Glomerular endothelial cell (primary cell): ENCODE measurements at regions not wholly inside any gene's neighbourhood (a gene's known extent, or its start where the extent isn't known, plus 50 kb on each side); places are given as distances from the start of the nearest gene placed in this dataset.
"Not testable (repeated sequence)": the region's sequence is repeated elsewhere in the genome, so short reads cannot be mapped to it uniquely, and the experiment has no call there.

Source experiments
- DNase-seq: peaks from one replicate; pipeline ENCODE4 v3.0.0-alpha.2; 2011; ENCODE audit warnings: low read depth, low spot score; ENCODE audit errors: extremely low read depth

DNA sequence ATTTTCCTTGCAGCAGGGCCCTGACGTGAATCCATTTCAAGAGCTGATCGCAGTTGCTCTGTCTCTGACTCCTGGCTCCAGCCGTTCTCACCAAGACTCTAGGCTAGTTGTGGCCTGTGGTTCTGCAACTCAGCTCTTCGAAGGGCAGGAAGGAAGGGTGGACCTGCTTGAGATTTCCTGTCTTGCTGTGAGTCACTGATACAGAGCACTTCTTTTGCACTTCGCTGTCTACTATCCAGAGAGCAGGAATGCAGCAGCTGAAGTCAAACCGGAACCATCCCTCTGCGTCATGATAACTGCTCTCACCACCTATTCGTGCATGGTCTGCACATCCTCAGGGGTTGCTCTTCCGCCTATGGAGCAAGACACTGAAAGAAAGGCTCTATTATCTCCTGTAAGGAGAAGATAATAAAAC is 59.7 kb downstream of the RAP2B start:
- peak; percentile 87 for DNase-seq

DNA sequence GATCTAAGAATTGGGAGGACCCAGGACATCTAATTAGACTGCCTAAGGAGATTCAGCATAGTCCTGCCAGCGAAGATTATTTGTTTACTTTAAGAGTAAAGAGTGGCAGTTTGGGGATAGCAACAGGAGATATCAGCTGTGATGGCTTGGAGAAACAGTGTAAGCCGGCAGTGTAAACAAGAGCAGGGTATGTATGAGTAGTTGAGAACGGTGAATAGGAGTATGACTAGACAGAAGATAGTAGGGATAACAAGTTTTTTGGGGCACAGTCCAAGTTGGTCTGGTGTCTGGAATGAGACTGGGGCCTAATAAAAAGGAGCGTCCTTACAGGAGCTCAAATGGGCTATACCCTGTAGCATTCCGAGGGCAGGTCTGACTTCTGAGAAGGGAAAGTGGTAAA is 64.9 kb downstream of the RAP2B start:
- DNase-seq, result not testable (repeated sequence)

DNA sequence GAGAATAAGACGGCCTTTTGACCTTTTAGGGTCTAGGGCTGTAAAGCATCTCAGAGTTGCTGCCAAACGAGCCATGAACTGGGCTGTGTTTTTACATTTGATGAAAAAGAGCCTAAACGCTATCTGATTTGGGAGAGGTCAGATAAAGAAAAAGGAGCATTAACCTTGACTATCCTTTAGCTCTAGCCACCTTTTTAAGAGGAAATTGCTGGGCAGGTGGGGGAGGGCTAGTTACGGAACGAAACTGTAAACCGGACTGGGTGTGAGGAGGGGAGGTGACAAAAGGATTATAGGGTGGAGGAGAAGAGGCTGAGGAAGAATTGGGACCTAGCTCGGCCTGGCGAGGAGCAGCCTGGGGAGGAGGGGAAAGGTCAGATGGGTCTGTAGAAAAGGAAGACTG is 68.4 kb downstream of the RAP2B start:
- not testable (repeated sequence) for DNase-seq

DNA sequence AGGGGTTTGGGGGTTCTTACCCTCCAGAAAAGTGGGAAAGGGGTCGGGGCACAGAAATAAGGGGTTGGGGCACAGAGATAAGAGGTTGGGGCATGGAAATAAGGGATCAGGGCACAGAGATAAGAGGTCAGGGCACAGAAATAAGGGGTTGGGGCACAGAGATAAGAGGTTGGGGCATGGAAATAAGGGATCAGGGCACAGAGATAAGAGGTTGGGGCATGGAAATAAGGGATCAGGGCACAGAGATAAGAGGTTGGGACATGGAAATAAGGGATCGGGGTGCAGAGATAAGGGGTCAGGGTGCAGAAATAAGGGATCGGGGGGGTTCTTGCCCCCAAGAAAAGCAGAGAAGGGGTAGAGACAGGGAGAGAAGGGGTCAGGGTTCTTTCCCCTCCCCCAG is 69.2 kb downstream of the RAP2B start:
- not testable (repeated sequence) for DNase-seq

DNA sequence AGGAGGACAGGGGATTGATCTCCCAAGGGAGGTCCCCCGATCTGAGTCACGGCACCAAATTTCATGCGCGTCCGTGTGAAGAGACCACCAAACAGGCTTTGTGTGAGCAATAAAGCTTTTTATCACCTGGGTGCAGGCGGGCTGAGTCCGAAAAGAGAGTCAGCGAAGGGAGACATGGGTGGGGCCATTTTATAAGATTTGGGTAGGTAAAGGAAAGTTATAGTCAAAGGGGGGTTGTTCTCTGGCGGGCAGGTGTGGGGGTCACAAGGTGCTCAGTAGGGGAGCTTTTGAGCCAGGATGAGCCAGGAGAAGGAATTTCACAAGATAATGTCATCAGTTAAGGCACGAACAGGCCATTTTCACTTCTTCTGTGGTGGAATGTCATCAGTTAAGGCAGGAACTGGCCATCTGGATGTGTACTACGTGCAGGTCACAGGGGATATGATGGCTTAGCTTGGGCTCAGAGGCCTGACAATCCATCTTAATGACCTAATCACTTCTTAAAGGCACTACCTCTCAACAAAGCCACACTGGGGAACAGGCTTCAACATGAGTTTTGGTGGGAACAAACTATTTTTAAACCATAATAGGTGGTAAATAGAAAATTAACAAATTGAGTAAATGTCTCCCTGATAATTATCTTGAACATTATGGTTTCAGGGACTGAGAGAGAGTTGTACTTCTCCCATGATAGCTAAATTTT is 70.2 kb downstream of the RAP2B start:
- DNase-seq, result not testable (repeated sequence)

DNA sequence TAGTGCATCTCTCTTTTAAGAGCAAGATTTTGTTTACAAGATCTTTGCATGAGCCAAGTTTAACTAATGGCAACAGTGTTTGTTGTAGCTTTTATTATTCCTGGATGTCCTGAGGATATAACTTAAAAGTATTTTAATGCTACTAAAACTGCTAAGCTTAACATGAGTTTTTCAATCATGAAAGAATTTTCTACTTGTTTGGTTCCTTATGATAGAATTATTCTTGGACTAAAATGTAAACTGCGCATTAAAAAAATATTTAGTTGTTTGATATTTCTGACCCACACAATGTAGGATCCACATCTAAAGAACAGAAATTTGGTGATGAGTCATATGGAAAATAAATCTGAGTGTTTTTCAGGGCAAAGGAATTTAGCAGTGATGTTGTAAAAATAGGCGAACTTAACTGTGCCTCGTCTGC is 70.8 kb downstream of the RAP2B start:
- DNase-seq, result no peak

DNA sequence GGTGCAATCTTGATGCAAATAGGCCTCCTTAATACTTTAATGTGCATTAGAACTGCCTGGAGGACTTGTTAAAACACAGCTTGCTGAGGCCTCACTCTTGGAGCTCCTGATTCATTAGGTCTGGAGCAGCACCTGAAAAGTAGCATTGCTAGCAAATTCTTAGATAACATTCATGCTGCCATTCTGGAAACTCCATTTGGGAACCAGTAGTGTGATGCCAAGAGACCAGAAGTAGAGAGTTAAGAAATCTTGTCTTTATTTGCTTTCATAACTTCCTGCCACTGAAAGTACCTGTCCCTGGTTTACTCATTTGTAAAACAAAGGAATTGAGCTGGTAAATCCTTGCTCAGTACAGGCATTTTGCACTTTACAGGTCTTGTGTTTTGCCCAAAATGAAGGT is 72.0 kb downstream of the RAP2B start:
- DNase-seq, result no peak

DNA sequence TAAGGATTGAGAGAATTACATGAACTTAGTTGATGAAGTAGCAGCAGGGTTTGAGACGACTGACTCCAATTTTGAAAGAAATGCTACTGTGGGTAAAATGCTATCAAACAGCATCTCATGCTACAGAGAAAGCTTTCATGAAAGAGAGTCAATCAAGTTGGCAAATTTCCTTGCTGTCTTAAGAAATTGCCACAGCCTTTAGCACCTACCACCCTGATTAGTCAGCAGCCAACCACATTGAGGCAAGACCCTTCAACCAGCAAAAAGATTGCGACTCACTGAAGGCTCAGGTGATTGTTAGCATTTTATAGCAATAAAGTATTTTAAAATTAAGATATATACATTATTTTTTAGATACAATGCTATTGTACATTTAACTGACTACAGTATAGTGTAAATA is 80.9 kb downstream of the RAP2B start:
- DNase-seq, result no peak

DNA sequence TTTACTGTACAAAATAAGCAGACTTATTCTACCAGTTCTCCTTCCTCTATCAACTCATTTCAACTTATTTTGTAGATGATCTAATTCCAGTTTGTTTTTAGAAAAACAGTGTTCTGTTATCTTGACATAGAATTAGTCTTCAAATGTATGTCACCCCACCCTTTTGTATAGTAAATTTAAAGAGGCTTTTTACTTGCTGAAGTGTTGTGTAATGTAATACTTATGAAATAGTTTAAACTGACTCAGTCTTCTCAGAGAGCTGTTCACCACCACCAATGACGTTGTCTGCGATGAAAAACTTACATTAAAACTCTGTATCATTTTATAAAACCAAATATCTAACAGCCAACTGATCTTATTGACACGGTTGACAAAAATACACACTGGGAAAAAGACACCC is 82.9 kb downstream of the RAP2B start:
- DNase-seq, result no peak

DNA sequence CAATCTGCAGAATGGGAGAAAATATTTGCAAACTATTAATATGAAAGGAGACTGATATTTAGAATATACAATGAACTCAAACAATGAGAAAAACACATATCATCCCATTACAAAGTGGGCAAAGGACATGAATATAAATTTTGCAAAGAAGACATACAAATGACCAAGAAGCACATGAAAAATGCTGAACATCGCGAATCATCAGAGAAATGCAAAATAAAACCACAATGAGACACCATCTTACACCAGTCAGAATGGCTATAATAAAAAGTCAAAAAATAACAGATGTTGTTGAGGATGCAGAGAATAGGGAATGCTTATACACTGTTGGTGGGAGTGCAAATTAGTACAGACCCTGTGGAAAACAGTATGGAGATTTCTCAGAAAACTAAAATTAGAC is 83.6 kb downstream of the RAP2B start:
- no peak for DNase-seq

DNA sequence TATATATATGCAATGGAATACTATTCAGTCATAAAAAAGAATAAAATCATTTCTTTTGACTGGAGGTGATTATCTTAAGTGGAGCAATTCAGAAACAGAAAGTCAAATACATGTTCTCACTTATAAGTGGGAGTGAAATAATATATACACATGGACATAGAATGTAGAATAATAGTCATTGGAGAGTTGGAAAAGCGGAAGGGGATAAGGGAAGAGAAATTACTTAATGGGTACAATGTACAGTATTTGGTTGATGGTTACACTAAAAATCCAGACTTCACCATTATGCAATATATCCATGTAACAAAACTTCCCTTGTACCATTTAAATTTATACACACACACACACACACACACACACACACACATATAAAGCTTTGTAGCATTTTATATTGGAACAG is 84.3 kb downstream of the RAP2B start:
- no peak for DNase-seq

DNA sequence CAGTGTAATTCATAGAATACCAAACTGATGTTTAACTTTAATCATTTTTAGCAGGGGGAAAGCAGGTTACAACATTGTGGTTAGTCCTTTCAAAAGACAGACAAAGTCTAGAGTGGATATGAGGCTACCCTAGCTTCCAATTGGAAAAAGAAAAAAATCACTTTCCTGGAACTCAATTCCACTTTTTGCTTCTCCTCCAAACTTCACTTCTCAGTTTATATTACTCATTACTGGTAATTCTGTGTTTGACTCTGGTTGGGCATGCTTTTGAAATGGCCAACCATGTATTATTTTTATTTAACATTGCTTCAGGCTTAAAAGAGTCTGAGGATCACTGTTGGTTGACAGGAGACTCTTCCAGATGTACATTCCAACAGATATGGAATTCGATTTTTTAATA is 84.8 kb downstream of the RAP2B start:
- DNase-seq, result no peak

DNA sequence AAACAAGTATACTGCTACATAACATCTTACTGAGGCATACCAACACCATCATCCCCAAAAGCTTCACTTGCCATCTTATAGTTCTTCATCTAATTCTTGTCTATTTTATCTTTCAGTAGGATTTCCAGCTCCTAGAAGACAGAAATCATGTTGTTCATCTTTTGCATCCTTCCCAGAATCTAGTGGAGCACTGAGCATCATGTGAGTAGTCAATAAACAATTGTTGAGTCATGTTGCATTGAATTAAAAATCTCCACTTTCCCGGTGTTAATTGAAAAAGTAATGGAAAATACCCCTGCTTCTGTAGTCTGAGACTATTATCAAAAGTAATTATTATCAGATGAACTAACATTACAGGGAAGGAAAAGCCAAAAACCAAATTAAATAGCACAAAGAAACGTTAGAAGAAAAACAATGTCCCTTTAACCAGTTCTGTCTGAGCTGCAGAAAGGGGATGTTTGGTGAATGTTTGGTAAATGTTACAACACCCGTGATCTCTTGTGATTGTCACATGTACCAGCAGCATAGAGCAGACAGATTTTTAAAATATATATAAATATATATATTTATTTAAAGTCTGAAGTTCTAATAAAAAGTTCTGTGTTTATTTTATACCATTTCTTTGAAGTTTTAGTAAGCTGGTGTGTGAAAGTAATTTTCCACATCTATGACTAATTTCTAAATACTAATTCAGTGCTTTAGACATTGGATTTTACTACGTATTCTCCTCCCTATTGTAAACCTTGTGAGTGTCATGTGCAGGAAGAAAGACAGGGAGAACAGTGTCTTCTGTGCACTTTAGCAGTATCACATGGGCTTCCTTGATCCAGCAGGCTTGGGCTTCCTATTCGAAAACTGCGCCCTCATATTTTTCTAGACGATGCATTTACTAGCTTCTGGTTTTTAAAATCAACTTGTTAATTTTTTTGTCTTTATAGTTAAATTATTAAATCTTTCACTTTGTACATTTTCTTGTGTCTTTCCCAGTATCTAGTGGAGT is 85.6 kb downstream of the RAP2B start:
- DNase-seq, result no peak

DNA sequence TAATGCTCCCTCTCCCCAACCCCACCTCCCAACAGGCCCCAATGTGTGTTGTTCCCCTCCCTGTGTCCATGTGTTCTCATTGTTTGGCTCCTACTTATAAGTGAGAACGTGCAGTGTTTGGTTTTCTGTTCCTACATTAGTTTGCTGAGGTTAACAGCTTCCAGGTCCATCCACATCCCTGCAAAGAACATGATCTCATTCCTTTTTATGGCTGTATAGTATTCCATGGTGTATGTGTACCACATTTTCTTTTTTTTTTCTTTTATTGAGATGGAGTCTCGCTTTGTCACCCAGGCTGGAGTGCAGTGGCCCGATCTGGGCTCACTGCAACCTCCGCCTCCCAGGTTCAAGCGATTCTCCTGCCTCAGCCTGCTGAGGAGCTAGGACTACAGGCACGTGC is 86.8 kb downstream of the RAP2B start:
- not testable (repeated sequence) for DNase-seq

DNA sequence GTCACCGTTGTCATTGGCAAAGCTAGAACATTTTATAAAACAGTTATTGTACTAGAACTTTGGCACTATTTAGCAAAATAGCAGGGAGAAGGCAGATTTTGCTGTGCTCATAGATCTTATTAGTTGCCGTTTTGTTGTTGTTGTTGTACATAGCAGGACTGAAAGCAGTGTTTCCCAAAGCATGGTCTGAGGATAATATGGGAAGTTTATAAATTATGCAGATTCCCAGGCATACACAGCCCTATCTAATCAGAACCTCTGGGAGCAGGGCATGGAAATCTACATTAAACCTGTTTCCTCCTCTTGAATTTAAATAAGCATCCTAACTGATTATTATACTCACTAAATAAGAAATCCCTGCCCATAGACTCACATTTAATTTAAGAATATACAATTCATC is 87.9 kb downstream of the RAP2B start:
- DNase-seq, result no peak

DNA sequence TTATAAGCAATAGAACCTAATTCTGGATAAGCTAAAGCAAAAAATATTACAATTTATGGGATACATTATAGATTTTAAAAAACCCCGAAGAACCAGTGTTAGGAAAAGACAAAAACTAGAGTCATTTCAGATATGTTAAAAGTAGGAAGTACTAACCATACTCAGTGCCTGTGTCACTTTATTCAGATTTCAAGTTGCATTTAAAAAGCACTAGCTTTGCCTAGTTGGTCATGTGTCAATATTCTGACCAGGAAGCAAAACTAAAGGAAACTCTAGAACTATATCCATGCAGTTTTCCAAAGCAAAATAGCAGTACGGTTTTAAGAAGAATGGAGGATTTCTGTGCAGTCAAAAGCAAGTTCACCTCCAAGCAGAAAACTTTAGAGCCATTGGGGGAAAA is 88.4 kb downstream of the RAP2B start:
- DNase-seq, result no peak

DNA sequence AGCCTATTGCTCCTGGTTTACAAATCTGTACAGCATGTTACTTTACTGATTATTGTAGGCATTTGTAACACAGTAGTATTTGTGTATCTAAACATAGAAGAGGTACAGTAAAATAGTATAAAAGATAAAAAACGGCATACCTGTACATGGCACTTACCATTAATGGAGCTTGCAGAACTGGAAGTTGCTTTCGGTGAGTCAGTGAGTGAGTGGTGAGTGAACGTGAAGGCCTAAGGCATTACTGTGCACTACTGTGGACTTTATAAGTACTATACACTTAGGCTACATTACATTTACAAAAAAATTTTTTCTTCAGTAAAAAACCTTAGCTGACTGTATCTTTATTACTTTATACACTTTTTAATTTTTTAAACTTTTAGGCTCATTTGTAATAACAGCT is 90.9 kb downstream of the RAP2B start:
- DNase-seq, result no peak

DNA sequence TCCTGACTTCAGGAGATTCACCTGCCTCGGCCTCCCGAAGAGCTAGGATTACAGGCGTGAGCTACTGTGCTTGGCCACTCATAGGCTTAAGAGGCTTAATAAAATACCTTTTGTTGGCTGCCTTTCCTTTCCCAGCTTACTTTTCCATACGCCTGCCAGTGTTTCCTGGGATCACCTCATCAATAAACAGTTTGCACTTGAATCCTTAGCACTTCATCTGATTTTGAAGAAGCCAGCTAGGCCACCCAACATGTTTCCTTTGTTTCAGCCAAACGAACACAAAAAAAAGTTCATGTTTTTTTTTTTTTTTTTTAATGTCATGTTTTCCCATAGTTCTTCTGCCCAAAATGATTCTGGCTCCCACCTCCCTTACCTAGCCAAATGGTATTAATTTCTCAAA is 92.3 kb downstream of the RAP2B start:
- no peak for DNase-seq

DNA sequence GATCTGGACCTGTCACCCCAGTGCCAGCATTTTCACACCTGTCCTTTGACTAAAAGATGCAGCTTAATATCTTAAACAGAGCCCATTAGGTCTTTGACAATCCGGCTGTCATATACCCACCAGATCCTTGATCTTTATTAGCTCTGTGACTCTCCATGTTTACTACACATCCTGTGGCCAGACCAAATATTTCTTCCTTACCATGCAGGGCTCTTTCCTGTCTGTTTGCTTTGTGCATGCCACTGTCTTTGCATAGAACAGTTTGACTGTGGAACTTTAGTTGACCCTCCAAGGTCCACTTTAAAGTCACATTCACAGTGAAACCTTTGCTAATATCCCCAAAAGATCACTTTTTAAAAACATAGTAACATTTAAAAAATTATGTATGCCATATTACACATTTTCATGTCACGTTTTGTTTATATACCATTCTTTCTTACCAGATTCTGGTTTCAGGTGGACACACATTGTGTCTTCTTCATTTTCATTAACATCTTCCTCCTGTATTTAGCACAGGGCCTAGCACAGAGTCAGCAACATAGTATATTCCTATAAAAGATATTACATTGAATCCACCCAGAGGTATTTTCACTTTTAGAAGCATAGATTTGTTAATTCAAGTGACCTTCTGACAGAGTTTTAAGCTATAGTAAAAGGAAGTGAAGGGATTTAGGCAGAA is 95.8 kb downstream of the RAP2B start:
- DNase-seq, result no peak

DNA sequence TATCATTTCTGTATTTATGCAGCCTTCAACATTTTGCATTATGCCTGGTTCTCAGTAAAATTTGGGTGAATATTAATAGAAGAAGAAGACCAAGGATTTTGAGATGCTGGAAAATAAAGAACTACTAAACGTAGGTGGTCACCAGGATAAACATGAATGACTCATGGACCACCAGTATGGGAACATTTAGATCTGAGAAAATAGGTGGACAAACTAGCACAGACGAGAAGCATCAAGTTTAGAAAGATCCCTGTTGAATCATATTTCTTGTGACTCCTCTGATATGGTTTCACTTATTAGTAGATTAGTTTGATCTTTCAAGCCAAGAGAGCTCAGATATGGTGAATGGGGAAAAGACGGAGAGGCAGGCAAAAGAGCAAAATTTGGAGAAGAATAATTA is 97.9 kb downstream of the RAP2B start:
- no peak for DNase-seq

DNA sequence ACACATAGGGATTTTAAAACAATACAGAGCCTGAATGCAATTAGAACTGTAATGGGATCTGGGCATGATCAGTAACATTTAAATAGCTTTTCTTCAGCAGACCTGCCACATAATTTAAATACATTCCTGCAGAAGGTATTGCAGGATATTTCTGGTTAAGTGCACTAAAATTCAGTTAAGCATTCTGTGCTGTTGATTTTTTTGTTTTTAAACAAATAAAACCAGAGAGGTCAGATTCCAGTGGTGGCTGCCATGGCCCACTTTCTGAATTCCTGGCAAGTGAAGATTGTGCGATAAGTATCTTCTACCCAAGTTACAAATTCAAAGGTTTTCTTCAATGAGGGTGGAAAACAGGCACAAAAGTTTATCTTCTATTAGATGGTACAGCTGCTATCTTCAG is 98.7 kb downstream of the RAP2B start:
- no peak for DNase-seq
